OCI-LY3 (cell line): ENCODE measurements at regions not wholly inside any gene's neighbourhood (a gene's known extent, or its start where the extent isn't known, plus 50 kb on each side); places are given as distances from the start of the nearest gene placed in this dataset.

ENCODE experiments used
- H2AFZ ChIP-seq: fragments of 200-600, 300-600 bp; shearing (Covaris generic); 2 replicates; pipeline ENCODE4 v1.6.0; 2014; ENCODE audit warnings: antibody characterized with exemption, low read depth, low read length
- H3K27ac ChIP-seq: fragments of 200-600, 300-600 bp; sonication (generic); 2 replicates; pipeline ENCODE4 v1.5.1; 2014; ENCODE audit warnings: mild to moderate bottlenecking, low read length, moderate library complexity, mixed read lengths
- H3K27me3 ChIP-seq: fragments of 200-600, 300-600 bp; sonication (generic); 2 replicates; pipeline ENCODE4 v1.6.1; 2014; ENCODE audit warnings: low read depth, low read length, mixed read lengths
- H3K36me3 ChIP-seq: fragments of 200-600, 300-600 bp; sonication (generic); replicated peaks from 2 replicates; pipeline ENCODE3; 2014; ENCODE audit warnings: low read depth, low read length, mixed read lengths
- H3K4me1 ChIP-seq: fragments of 300-600, 200-600 bp; sonication (generic); 2 replicates; pipeline ENCODE4 v1.6.1; 2014; ENCODE audit warnings: low read length, mixed read lengths
- H3K4me2 ChIP-seq: fragments of 200-600, 300-600 bp; sonication (generic); 2 replicates; pipeline ENCODE4 v1.6.1; 2014; ENCODE audit warnings: low read length, mixed read lengths
- H3K4me3 ChIP-seq: fragments of 300-600, 200-600 bp; sonication (generic); 2 replicates; pipeline ENCODE4 v1.5.1; 2014; ENCODE audit warnings: antibody characterized with exemption, mild to moderate bottlenecking, low read length, moderate library complexity
- H3K79me2 ChIP-seq: fragments of 300-600, 200-600 bp; shearing (Covaris generic); 2 replicates; pipeline ENCODE4 v1.6.1; 2014; ENCODE audit warnings: mild to moderate bottlenecking, low read length, mixed read lengths
- H3K9ac ChIP-seq: fragments of 300-600, 200-600 bp; shearing (Covaris generic); 2 replicates; pipeline ENCODE4 v1.6.0; 2014; ENCODE audit warnings: mild to moderate bottlenecking, low read length, moderate library complexity
- H3K9me3 ChIP-seq: fragments of 200-600, 300-600 bp; shearing (Covaris generic); 2 replicates; pipeline ENCODE4 v1.6.1; 2014; ENCODE audit warnings: low read length, mixed read lengths; ENCODE audit not compliant: insufficient read depth
- H4K20me1 ChIP-seq: fragments of 200-600, 300-600 bp; sonication (generic); 2 replicates; pipeline ENCODE4 v1.6.1; 2016; ENCODE audit warnings: low read length, mixed read lengths; ENCODE audit not compliant: insufficient read depth
- EZH2phosphoT487 ChIP-seq: fragments of 200-600 bp; shearing (Covaris generic); IDR thresholded peaks from 2 replicates; pipeline ENCODE4 v1.6.1; 2018; ENCODE audit warnings: antibody characterized with exemption, mixed run types, low read depth
- TF ChIP-seq, protein P1 (sequence below): fragments of 200-600, 300-600 bp; sonication (generic); IDR thresholded peaks from 2 replicates; pipeline ENCODE4 v1.5.1; 2014; ENCODE audit warnings: antibody characterized with exemption, low read length, low read depth

DNA sequence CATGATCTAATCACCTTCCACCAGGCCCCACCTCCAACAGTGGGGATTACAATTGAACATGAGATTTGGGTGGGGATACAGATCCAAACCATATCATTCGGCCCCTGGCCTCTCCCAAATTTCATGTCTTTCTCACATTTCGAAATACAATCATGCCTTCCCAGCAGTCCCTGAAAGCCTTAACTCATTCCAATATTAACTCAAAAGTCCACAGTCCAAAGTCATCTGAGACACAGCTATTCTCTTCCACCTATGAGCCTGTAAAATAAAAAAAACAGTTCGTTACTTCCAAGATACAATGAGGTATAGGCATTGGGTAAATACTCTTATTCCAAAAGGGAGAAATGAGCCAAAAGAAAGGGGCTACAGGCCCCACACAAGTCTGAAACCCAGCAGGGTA is 222.6 kb downstream of the SOD2 start:
- Histone ChIP-seq H3K79me2 (no peaks in the 10 kb centered on the region), H3K9ac (no peak overlapping the region), H3K27me3 (no peaks in the 10 kb centered on the region), H4K20me1 (no peaks in the 10 kb centered on the region), H3K4me2 (no peak overlapping the region), H2AFZ (no peak overlapping the region), H3K4me1 (peaks cover 16% of the 10 kb centered on the region), H3K4me3 (no peak overlapping the region), H3K9me3 (no peaks in the 10 kb centered on the region), H3K27ac (no peak overlapping the region), H3K36me3 (no peaks in the 10 kb centered on the region)
- TF ChIP-seq EZH2phosphoT487 = no peak
- TF ChIP-seq, protein P1, sequence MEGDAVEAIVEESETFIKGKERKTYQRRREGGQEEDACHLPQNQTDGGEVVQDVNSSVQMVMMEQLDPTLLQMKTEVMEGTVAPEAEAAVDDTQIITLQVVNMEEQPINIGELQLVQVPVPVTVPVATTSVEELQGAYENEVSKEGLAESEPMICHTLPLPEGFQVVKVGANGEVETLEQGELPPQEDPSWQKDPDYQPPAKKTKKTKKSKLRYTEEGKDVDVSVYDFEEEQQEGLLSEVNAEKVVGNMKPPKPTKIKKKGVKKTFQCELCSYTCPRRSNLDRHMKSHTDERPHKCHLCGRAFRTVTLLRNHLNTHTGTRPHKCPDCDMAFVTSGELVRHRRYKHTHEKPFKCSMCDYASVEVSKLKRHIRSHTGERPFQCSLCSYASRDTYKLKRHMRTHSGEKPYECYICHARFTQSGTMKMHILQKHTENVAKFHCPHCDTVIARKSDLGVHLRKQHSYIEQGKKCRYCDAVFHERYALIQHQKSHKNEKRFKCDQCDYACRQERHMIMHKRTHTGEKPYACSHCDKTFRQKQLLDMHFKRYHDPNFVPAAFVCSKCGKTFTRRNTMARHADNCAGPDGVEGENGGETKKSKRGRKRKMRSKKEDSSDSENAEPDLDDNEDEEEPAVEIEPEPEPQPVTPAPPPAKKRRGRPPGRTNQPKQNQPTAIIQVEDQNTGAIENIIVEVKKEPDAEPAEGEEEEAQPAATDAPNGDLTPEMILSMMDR = no peak

DNA sequence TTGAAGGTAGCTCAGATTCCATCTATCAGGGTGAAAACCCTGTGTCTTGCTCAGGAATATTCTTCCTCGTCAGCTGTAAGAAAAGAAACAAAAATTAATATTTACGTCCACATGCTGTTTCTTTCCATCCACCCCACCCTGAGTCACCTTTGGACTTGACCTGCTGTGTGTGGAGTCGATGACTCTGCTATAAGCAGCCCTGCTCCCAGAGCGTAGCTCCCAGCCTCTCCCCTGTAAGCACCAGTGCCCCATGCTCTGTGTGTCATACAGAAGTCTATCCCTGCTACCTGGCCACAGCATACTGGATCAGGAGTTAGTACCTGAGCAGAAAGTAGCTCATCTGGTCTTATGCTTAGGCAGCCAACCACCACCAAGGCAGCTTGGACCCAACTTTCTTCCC is 223.6 kb downstream of the SOD2 start:
- no peaks in the 10 kb centered on the region for H3K9me3 ChIP-seq
- H3K4me1 ChIP-seq = peaks cover 16% of the 10 kb centered on the region
- H3K79me2 ChIP-seq = no peaks in the 10 kb centered on the region
- H4K20me1 ChIP-seq = no peaks in the 10 kb centered on the region
- no peak overlapping the region for H3K4me2 ChIP-seq
- no peak overlapping the region for H3K27ac ChIP-seq
- H3K27me3 ChIP-seq = no peaks in the 10 kb centered on the region
- TF ChIP-seq, protein P1 = no peak
- no peak for TF ChIP-seq EZH2phosphoT487
- no peaks in the 10 kb centered on the region for H3K36me3 ChIP-seq
- no peak overlapping the region for H3K9ac ChIP-seq
- no peak overlapping the region for H3K4me3 ChIP-seq
- H2AFZ ChIP-seq = no peak overlapping the region

DNA sequence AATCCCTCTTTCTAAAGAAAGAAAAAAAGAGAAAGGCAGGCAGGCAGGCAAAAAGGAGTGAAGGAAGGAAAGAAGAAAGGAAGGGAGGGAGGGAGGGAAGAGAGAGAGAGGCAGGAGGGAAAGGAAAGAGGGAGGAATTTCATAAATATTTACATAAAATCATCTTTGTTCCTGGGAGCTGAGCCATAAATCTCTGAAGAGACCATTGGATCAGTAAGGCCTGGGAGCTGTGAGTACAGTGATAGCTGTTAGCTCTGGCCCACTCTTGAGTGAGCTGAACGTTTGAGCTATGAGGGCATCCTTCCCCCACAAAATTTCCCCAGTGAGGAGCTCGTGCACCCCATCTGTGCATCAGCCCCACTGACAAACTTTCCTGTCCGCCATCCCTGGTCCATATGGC is 224.0 kb downstream of the SOD2 start:
- Histone ChIP-seq H3K27ac (no peak overlapping the region), H3K9ac (no peak overlapping the region), H3K79me2 (no peaks in the 10 kb centered on the region), H3K4me1 (peaks cover 16% of the 10 kb centered on the region), H4K20me1 (no peaks in the 10 kb centered on the region), H3K9me3 (no peaks in the 10 kb centered on the region), H3K4me3 (no peak overlapping the region), H3K36me3 (no peaks in the 10 kb centered on the region), H3K27me3 (no peaks in the 10 kb centered on the region), H3K4me2 (no peak overlapping the region), H2AFZ (no peak overlapping the region)
- TF ChIP-seq, protein P1 = no peak
- TF ChIP-seq EZH2phosphoT487 = no peak

DNA sequence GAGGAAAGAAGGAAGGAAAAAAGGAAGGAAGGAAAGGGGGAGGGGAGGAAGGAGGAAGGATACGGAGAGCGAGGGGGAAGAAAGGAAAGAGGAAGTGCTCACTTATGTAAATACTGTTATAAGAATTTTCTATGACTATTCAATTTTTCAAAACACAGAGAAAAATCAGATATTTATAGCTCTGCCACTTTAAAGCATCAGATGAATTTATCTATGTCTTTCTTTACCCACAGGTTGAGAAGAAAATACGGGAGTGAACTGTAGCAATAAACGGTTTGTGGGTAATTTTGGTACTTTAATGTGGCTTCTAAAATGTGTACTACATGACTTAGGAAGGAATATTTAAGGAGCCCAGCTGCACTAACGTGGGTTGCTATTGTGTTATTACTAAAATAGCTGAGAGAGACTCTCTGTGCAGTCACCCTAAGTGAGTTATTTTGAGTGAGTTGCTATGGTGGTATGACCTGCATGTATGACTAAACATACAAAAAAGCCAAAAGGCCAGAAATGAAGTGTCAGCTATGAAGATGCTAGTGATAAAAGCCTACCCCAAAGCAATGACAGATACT is 225.5 kb downstream of the SOD2 start:
- TF ChIP-seq, protein P1 = no peak
- no peak for TF ChIP-seq EZH2phosphoT487
- H3K9me3 ChIP-seq = no peaks in the 10 kb centered on the region
- H3K9ac ChIP-seq = no peak overlapping the region
- H4K20me1 ChIP-seq = no peaks in the 10 kb centered on the region
- H3K36me3 ChIP-seq = no peaks in the 10 kb centered on the region
- H3K4me1 ChIP-seq = peaks cover 23% of the 10 kb centered on the region
- peak overlapping the region; percentile 46 for H3K4me2 ChIP-seq
- H3K27me3 ChIP-seq = no peaks in the 10 kb centered on the region
- H3K27ac ChIP-seq = no peak overlapping the region
- H3K4me3 ChIP-seq = peak overlapping the region; percentile 10; the same call in 1 of the 2 replicates
- no peak overlapping the region for H2AFZ ChIP-seq
- no peaks in the 10 kb centered on the region for H3K79me2 ChIP-seq
